ENCODE measurements at regions not wholly inside any gene's neighbourhood (a gene's known extent, or its start where the extent isn't known, plus 50 kb on each side); places are given as distances from the start of the nearest gene placed in this dataset.
"Not testable (repeated sequence)": the region's sequence is repeated elsewhere in the genome, so short reads cannot be mapped to it uniquely, and the experiment has no call there.

DNA sequence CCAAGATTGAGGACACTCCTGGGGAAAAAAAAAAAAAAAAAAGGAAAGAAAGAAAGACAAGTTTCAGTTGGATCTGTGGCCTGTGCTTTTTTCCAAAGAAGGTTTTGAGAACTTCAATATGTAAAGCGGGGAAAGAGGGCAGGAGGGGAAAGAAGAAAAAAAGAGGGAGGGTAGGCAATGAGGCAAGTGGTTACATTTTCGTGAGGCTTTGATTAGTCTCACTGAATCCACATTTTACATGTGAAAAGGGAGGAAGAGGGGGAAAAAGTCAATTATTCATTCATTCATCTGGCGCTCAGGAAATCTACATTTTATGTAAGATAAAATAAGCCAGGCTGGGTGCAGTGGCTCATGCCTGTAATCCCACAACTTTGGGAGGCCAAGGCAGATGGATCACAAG, 315.2 kb upstream of the PAPPA start:
- Mint-ChIP-seq H3K36me3 (peaks cover 55% of the 10 kb centered on the region), H3K4me3 (peak overlapping the region; percentile 57), H3K27me3 (ENCODE audit: low read depth) (no peaks in the 10 kb centered on the region), H3K27ac (peak overlapping the region; percentile 98), H3K4me1 (peaks cover 65% of the 10 kb centered on the region), H3K9me3 (peaks cover 13% of the 10 kb centered on the region)
- ChIA-PET POLR2A (no interaction called here), CTCF (no interaction called here)
- TF ChIP-seq, protein P1, sequence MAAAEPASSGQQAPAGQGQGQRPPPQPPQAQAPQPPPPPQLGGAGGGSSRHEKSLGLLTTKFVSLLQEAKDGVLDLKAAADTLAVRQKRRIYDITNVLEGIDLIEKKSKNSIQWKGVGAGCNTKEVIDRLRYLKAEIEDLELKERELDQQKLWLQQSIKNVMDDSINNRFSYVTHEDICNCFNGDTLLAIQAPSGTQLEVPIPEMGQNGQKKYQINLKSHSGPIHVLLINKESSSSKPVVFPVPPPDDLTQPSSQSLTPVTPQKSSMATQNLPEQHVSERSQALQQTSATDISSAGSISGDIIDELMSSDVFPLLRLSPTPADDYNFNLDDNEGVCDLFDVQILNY (CRISPR knock-in tag; IDR thresholded peaks at IDR 0.05) = no peak
- no peak for TF ChIP-seq SMAD4 (CRISPR knock-in tag; IDR thresholded peaks at IDR 0.05)
- TF ChIP-seq SP1 (CRISPR knock-in tag; conservative IDR thresholded peaks at IDR 0.05) = 0 out of 2 replicates have a peak, but pooled peaks have one; percentile 18
- ATAC-seq = peak; percentile 70
- DNase-seq (ENCODE audit: low spot score) = no peak

DNA sequence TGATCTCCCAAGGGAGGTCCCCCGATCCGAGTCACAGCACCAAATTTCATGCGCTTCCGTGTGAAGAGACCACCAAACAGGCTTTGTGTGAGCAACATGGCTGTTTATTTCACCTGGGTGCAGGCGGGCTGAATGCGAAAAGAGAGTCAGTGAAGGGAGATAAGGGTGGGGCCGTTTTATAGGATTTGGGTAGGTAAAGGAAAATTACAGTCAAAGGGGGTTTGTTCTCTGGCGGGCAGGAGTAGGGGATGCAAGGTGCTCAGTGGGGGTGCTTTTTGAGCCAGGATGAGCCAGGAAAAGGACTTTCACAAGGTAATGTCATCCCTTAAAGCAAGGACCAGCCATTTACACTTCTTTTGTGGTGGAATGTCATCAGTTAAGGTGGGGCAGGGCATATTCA, 309.2 kb upstream of the PAPPA start:
- H3K27ac Mint-ChIP-seq = peak overlapping the region; percentile 66
- peaks cover 11% of the 10 kb centered on the region for H3K9me3 Mint-ChIP-seq
- peaks cover 67% of the 10 kb centered on the region for H3K4me1 Mint-ChIP-seq
- peaks cover 36% of the 10 kb centered on the region for H3K36me3 Mint-ChIP-seq
- CTCF ChIA-PET; POLR2A ChIA-PET; H3K27me3 Mint-ChIP-seq (ENCODE audit: low read depth); DNase-seq (ENCODE audit: low spot score); ATAC-seq: not testable (repeated sequence)
- H3K4me3 Mint-ChIP-seq = peak overlapping the region; percentile 77

DNA sequence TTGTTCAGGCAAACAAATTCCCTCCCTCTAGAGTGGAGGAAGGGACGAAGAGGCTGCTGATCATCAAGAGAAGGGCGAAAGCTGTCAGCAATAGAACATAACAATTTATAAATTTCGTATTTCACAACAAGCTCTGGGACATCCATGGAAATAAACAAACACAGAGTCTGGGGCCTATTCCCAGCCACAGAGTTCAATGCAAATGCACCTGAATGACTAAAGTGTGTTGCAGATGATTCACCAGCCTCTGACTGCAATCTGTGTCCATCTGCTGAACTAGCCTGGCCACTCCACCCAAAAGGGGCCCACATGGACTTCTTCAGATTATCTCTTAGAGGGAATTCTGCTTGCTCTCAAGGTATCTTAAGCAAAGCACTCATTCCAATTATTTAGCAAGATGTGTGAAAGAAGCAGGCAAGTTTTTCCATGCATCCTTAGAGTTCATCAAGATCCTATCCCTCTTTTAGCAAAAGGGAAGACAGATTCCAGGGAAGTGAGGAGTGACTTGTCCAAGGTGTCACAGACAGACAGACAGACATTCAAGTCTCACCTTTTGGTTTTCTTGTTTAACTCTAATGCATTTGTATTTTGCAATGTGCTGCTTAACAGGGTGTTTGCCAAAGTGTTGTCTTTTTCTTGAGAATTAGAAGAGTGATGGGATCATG, 307.8 kb upstream of the PAPPA start:
- TF ChIP-seq ESRRA (CRISPR knock-in tag; IDR thresholded peaks at IDR 0.05; ENCODE audit: borderline replicate concordance) (no peak), ZNF423 (CRISPR knock-in tag; IDR thresholded peaks at IDR 0.05) (no peak), GTF2I (CRISPR knock-in tag; conservative IDR thresholded peaks at IDR 0.05) (no peak), NR3C1 (CRISPR knock-in tag; conservative IDR thresholded peaks at IDR 0.05; ENCODE audit: low read depth) (no peak), PRRX2 (CRISPR knock-in tag; IDR thresholded peaks at IDR 0.05) (no peak), ZNF219 (CRISPR knock-in tag; IDR thresholded peaks at IDR 0.05; ENCODE audit: borderline replicate concordance) (no peak), FOXP1 (CRISPR knock-in tag; IDR thresholded peaks at IDR 0.05; ENCODE audit: borderline replicate concordance) (no peak), FOXK1 (CRISPR knock-in tag; IDR thresholded peaks at IDR 0.05) (no peak)
- TF ChIP-seq, protein P2, sequence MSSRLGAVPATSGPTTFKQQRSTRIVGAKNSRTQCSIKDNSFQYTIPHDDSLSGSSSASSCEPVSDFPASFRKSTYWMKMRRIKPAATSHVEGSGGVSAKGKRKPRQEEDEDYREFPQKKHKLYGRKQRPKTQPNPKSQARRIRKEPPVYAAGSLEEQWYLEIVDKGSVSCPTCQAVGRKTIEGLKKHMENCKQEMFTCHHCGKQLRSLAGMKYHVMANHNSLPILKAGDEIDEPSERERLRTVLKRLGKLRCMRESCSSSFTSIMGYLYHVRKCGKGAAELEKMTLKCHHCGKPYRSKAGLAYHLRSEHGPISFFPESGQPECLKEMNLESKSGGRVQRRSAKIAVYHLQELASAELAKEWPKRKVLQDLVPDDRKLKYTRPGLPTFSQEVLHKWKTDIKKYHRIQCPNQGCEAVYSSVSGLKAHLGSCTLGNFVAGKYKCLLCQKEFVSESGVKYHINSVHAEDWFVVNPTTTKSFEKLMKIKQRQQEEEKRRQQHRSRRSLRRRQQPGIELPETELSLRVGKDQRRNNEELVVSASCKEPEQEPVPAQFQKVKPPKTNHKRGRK (CRISPR knock-in tag; IDR thresholded peaks at IDR 0.05; ENCODE audit: borderline replicate concordance) = no peak
- TF ChIP-seq, protein P3, sequence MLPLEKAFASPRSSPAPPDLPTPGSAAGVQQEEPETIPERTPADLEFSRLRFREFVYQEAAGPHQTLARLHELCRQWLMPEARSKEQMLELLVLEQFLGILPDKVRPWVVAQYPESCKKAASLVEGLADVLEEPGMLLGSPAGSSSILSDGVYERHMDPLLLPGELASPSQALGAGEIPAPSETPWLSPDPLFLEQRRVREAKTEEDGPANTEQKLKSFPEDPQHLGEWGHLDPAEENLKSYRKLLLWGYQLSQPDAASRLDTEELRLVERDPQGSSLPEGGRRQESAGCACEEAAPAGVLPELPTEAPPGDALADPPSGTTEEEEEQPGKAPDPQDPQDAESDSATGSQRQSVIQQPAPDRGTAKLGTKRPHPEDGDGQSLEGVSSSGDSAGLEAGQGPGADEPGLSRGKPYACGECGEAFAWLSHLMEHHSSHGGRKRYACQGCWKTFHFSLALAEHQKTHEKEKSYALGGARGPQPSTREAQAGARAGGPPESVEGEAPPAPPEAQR (CRISPR knock-in tag; IDR thresholded peaks at IDR 0.05) = no peak
- TF ChIP-seq, protein P4, sequence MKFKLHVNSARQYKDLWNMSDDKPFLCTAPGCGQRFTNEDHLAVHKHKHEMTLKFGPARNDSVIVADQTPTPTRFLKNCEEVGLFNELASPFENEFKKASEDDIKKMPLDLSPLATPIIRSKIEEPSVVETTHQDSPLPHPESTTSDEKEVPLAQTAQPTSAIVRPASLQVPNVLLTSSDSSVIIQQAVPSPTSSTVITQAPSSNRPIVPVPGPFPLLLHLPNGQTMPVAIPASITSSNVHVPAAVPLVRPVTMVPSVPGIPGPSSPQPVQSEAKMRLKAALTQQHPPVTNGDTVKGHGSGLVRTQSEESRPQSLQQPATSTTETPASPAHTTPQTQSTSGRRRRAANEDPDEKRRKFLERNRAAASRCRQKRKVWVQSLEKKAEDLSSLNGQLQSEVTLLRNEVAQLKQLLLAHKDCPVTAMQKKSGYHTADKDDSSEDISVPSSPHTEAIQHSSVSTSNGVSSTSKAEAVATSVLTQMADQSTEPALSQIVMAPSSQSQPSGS (CRISPR knock-in tag; IDR thresholded peaks at IDR 0.05; ENCODE audit: borderline replicate concordance, low read depth) = no peak
- TF ChIP-seq, protein P5, sequence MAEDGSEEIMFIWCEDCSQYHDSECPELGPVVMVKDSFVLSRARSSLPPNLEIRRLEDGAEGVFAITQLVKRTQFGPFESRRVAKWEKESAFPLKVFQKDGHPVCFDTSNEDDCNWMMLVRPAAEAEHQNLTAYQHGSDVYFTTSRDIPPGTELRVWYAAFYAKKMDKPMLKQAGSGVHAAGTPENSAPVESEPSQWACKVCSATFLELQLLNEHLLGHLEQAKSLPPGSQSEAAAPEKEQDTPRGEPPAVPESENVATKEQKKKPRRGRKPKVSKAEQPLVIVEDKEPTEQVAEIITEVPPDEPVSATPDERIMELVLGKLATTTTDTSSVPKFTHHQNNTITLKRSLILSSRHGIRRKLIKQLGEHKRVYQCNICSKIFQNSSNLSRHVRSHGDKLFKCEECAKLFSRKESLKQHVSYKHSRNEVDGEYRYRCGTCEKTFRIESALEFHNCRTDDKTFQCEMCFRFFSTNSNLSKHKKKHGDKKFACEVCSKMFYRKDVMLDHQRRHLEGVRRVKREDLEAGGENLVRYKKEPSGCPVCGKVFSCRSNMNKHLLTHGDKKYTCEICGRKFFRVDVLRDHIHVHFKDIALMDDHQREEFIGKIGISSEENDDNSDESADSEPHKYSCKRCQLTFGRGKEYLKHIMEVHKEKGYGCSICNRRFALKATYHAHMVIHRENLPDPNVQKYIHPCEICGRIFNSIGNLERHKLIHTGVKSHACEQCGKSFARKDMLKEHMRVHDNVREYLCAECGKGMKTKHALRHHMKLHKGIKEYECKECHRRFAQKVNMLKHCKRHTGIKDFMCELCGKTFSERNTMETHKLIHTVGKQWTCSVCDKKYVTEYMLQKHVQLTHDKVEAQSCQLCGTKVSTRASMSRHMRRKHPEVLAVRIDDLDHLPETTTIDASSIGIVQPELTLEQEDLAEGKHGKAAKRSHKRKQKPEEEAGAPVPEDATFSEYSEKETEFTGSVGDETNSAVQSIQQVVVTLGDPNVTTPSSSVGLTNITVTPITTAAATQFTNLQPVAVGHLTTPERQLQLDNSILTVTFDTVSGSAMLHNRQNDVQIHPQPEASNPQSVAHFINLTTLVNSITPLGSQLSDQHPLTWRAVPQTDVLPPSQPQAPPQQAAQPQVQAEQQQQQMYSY (CRISPR knock-in tag; IDR thresholded peaks at IDR 0.05) = no peak
- TF ChIP-seq, protein P1 (CRISPR knock-in tag; IDR thresholded peaks at IDR 0.05) = no peak
- TF ChIP-seq, protein P6, sequence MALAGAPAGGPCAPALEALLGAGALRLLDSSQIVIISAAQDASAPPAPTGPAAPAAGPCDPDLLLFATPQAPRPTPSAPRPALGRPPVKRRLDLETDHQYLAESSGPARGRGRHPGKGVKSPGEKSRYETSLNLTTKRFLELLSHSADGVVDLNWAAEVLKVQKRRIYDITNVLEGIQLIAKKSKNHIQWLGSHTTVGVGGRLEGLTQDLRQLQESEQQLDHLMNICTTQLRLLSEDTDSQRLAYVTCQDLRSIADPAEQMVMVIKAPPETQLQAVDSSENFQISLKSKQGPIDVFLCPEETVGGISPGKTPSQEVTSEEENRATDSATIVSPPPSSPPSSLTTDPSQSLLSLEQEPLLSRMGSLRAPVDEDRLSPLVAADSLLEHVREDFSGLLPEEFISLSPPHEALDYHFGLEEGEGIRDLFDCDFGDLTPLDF (CRISPR knock-in tag; IDR thresholded peaks at IDR 0.05) = no peak
- TF ChIP-seq, protein P7, sequence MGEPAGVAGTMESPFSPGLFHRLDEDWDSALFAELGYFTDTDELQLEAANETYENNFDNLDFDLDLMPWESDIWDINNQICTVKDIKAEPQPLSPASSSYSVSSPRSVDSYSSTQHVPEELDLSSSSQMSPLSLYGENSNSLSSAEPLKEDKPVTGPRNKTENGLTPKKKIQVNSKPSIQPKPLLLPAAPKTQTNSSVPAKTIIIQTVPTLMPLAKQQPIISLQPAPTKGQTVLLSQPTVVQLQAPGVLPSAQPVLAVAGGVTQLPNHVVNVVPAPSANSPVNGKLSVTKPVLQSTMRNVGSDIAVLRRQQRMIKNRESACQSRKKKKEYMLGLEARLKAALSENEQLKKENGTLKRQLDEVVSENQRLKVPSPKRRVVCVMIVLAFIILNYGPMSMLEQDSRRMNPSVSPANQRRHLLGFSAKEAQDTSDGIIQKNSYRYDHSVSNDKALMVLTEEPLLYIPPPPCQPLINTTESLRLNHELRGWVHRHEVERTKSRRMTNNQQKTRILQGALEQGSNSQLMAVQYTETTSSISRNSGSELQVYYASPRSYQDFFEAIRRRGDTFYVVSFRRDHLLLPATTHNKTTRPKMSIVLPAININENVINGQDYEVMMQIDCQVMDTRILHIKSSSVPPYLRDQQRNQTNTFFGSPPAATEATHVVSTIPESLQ (CRISPR knock-in tag; IDR thresholded peaks at IDR 0.05) = no peak
- no peak overlapping the region; the same call in 1 of the 2 replicates for H3K27ac Mint-ChIP-seq
- ChIA-PET CTCF (no interaction called here), POLR2A (no interaction called here)
- ATAC-seq = peak; percentile 32; the same call in 1 of the 2 replicates
- H3K9me3 Mint-ChIP-seq = peaks cover 11% of the 10 kb centered on the region
- H3K36me3 Mint-ChIP-seq = peaks cover 30% of the 10 kb centered on the region
- no peak overlapping the region for H3K4me3 Mint-ChIP-seq
- no peak for DNase-seq (ENCODE audit: low spot score)
- no peaks in the 10 kb centered on the region for H3K27me3 Mint-ChIP-seq (ENCODE audit: low read depth)
- H3K4me1 Mint-ChIP-seq = peaks cover 58% of the 10 kb centered on the region
